ENCODE measurements at regions not wholly inside any gene's neighbourhood (a gene's known extent, or its start where the extent isn't known, plus 50 kb on each side); places are given as distances from the start of the nearest gene placed in this dataset.

DNA sequence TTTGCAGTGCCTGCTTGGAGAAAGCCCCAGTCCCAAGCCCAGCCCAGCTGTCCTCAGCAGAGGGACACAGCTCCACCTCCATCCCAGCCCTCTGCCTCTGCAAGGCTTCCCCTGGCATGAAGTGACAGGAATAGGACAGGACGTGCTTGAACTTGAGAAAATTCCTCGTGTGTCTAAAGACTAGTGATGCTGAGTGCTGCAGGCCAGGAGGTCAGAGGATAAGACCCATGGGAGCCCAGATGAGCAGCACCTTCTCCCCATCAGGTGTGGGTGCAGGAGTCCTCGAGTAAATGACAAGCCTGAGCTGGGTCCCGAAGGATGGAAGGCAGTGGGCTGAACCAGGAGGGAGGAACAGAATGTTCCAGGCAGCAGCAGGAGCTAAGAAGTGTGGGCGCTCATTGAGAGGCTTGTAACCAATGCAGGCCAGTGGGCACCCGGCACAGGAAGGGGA, 67.8 kb upstream of the UXS1 start (continued):
- TF ChIP-seq ZBTB40 (IDR thresholded peaks at IDR 0.05) (no peak), ZBTB40 (CRISPR knock-in tag; IDR thresholded peaks at IDR 0.05) (no peak), NR3C1 (CRISPR knock-in tag; IDR thresholded peaks at IDR 0.05) (no peak), HINFP (tag; conservative IDR thresholded peaks at IDR 0.05; ENCODE audit: low read depth) (no peak), ZNF518B (CRISPR knock-in tag; IDR thresholded peaks at IDR 0.05) (no peak), PRMT5 (CRISPR knock-in tag; IDR thresholded peaks at IDR 0.05) (no peak), STAT5B (CRISPR knock-in tag; IDR thresholded peaks at IDR 0.05) (no peak), LEF1 (IDR thresholded peaks at IDR 0.05) (no peak), CBX3 (IDR thresholded peaks at IDR 0.05; ENCODE audit: borderline replicate concordance in 1 of 2, low read length in 2 of 2) (no peak)
- TF ChIP-seq, protein P1, sequence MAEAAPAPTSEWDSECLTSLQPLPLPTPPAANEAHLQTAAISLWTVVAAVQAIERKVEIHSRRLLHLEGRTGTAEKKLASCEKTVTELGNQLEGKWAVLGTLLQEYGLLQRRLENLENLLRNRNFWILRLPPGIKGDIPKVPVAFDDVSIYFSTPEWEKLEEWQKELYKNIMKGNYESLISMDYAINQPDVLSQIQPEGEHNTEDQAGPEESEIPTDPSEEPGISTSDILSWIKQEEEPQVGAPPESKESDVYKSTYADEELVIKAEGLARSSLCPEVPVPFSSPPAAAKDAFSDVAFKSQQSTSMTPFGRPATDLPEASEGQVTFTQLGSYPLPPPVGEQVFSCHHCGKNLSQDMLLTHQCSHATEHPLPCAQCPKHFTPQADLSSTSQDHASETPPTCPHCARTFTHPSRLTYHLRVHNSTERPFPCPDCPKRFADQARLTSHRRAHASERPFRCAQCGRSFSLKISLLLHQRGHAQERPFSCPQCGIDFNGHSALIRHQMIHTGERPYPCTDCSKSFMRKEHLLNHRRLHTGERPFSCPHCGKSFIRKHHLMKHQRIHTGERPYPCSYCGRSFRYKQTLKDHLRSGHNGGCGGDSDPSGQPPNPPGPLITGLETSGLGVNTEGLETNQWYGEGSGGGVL (CRISPR knock-in tag; IDR thresholded peaks at IDR 0.05): no peak
- TF ChIP-seq, protein P2, sequence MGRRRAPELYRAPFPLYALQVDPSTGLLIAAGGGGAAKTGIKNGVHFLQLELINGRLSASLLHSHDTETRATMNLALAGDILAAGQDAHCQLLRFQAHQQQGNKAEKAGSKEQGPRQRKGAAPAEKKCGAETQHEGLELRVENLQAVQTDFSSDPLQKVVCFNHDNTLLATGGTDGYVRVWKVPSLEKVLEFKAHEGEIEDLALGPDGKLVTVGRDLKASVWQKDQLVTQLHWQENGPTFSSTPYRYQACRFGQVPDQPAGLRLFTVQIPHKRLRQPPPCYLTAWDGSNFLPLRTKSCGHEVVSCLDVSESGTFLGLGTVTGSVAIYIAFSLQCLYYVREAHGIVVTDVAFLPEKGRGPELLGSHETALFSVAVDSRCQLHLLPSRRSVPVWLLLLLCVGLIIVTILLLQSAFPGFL (CRISPR knock-in tag; IDR thresholded peaks at IDR 0.05): no peak

All from K562 (cell line).